Stromal cell of bone marrow (primary cell): ENCODE measurements at regions not wholly inside any gene's neighbourhood (a gene's known extent, or its start where the extent isn't known, plus 50 kb on each side); places are given as distances from the start of the nearest gene placed in this dataset.

Source experiments
- DNase-seq: peaks from one replicate; pipeline ENCODE4 v3.0.0-alpha.2; 2012; ENCODE audit warnings: low read depth

GRCh38 chr2:173589604-173590275, 235.1 kb downstream of the CDCA7 start:
- DNase-seq, result no peak

- DNase-seq, result peak; percentile 96
Observed at GRCh38 chr2:173590276-173590861, 235.7 kb downstream of the CDCA7 start.

- no peak for DNase-seq
Observed at GRCh38 chr2:173593109-173593508, 238.4 kb downstream of the CDCA7 start.

- no peak for DNase-seq
Observed at GRCh38 chr2:173596244-173596643, 241.6 kb downstream of the CDCA7 start.

- no peak for DNase-seq
Observed at GRCh38 chr2:173598525-173598924, 243.9 kb downstream of the CDCA7 start.

GRCh38 chr2:173599821-173600359, 245.2 kb downstream of the CDCA7 start:
- no peak for DNase-seq

GRCh38 chr2:173602153-173602795, 247.6 kb downstream of the CDCA7 start:
- DNase-seq, result no peak

- DNase-seq, result no peak
Observed at GRCh38 chr2:173605994-173606393, 251.3 kb downstream of the CDCA7 start.

- DNase-seq, result no peak
Observed at GRCh38 chr2:173606619-173607248, 252.1 kb downstream of the CDCA7 start.

- no peak for DNase-seq
Observed at GRCh38 chr2:173607606-173608311, 253.1 kb downstream of the CDCA7 start.

GRCh38 chr2:173611121-173611520, 256.4 kb downstream of the CDCA7 start:
- no peak for DNase-seq

GRCh38 chr2:173612354-173612753, 257.7 kb downstream of the CDCA7 start:
- no peak for DNase-seq

GRCh38 chr2:173613386-173613785, 258.7 kb downstream of the CDCA7 start:
- DNase-seq, result no peak

- DNase-seq, result no peak
Observed at GRCh38 chr2:173614265-173614930, 259.7 kb downstream of the CDCA7 start.

- no peak for DNase-seq
Observed at GRCh38 chr2:173623438-173624319, 269.0 kb downstream of the CDCA7 start.

- no peak for DNase-seq
Observed at GRCh38 chr2:173625315-173625714, 270.6 kb downstream of the CDCA7 start.

- no peak for DNase-seq
Observed at GRCh38 chr2:173629076-173629475, 274.4 kb downstream of the CDCA7 start.

- no peak for DNase-seq
Observed at GRCh38 chr2:173630425-173631126, 275.9 kb downstream of the CDCA7 start.

GRCh38 chr2:173631127-173631460, 276.4 kb downstream of the CDCA7 start:
- no peak for DNase-seq

GRCh38 chr2:173644146-173644545, 289.5 kb downstream of the CDCA7 start:
- peak; percentile 61 for DNase-seq
